Stomach (tissue), 4 donors: ENCODE measurements at regions not wholly inside any gene's neighbourhood (a gene's known extent, or its start where the extent isn't known, plus 50 kb on each side); places are given as distances from the start of the nearest gene placed in this dataset.

ENCODE experiments used
- POLR2A ChIP-seq, 4 donors: fragments of 450-650 bp; IDR thresholded peaks; one replicate each; pipeline ENCODE4 v1.6.1; 2016; ENCODE audit warnings: antibody characterized with exemption in 4 of 4, control low read depth in 2 of 4, mild to moderate bottlenecking in 1 of 4, moderate library complexity in 1 of 4
- TF ChIP-seq, protein P1 (sequence below), 7 experiments: fragments of 450-650 bp in 4 of 7; fragments of 200-600 bp in 3 of 7; sonication (generic) in 3 of 7; IDR thresholded peaks; one replicate each; pipeline ENCODE4 v1.5.1; 2016 to 2019; ENCODE audit warnings: antibody characterized with exemption in 7 of 7, control low read depth in 2 of 7, mild to moderate bottlenecking in 1 of 7

DNA sequence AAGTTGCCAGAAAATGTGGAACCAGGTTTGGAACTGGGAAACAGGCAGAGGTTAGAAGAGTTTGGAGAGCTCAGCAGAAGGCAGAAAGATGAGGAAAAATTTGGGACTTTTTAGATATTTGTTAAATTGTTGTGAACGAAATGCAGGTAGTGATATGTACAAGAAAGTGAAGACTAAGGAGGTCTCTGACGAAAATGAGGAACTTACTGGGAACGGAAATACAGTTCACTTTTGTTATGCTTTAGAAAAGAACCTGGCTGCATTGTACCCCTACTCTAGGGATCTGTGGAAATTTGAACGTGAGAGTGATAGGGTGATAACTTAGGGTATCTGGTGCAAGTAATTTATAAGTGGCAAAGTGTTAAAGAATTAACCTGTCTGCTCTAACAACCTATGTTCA, 632.4 kb downstream of the SLITRK5 start:
- no peak for TF ChIP-seq POLR2A (IDR thresholded peaks at IDR 0.05)
- TF ChIP-seq, protein P1, sequence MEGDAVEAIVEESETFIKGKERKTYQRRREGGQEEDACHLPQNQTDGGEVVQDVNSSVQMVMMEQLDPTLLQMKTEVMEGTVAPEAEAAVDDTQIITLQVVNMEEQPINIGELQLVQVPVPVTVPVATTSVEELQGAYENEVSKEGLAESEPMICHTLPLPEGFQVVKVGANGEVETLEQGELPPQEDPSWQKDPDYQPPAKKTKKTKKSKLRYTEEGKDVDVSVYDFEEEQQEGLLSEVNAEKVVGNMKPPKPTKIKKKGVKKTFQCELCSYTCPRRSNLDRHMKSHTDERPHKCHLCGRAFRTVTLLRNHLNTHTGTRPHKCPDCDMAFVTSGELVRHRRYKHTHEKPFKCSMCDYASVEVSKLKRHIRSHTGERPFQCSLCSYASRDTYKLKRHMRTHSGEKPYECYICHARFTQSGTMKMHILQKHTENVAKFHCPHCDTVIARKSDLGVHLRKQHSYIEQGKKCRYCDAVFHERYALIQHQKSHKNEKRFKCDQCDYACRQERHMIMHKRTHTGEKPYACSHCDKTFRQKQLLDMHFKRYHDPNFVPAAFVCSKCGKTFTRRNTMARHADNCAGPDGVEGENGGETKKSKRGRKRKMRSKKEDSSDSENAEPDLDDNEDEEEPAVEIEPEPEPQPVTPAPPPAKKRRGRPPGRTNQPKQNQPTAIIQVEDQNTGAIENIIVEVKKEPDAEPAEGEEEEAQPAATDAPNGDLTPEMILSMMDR (IDR thresholded peaks at IDR 0.05), result no peak
